ENCODE measurements at regions not wholly inside any gene's neighbourhood (a gene's known extent, or its start where the extent isn't known, plus 50 kb on each side); places are given as distances from the start of the nearest gene placed in this dataset.
A peak's percentile ranks its signal among the peaks of the same experiment; 100 is the strongest.

- Histone ChIP-seq H3K27me3 (ENCODE audit: control insufficient read depth, insufficient read depth, low read length, poor library complexity, severe bottlenecking) (no peaks in the 10 kb centered on the region), H3K9ac (ENCODE audit: extremely low read depth, low read length, poor library complexity, severe bottlenecking) (no peak overlapping the region), H3K27ac (ENCODE audit: low read depth, low read length) (no peak overlapping the region), H3K36me3 (ENCODE audit: control insufficient read depth, insufficient read depth, low read length) (no peaks in the 10 kb centered on the region), H3K4me3 (ENCODE audit: low read length) (no peak overlapping the region), H3K4me1 (ENCODE audit: control insufficient read depth, insufficient read depth, low read length) (peaks cover 6% of the 10 kb centered on the region), H3K9me3 (ENCODE audit: control insufficient read depth, low read length) (no peaks in the 10 kb centered on the region)
- H3K4me1 Mint-ChIP-seq, result peaks cover 11% of the 10 kb centered on the region
- no peaks in the 10 kb centered on the region for H3K9me3 Mint-ChIP-seq
- H3K36me3 Mint-ChIP-seq (ENCODE audit: low read depth), result no peaks in the 10 kb centered on the region
- no CpG with 5 or more reads among the region's 2 CpGs for WGBS, 2 experiments (ENCODE audit: insufficient coverage in 1 of 2, insufficient read length in 1 of 2)
- DNase-seq, result no peak
- no peak overlapping the region for H3K27ac Mint-ChIP-seq
- no peaks in the 10 kb centered on the region for H3K27me3 Mint-ChIP-seq (ENCODE audit: insufficient read depth)
- H3K4me3 Mint-ChIP-seq, result no peak overlapping the region
- TF ChIP-seq, protein P1, sequence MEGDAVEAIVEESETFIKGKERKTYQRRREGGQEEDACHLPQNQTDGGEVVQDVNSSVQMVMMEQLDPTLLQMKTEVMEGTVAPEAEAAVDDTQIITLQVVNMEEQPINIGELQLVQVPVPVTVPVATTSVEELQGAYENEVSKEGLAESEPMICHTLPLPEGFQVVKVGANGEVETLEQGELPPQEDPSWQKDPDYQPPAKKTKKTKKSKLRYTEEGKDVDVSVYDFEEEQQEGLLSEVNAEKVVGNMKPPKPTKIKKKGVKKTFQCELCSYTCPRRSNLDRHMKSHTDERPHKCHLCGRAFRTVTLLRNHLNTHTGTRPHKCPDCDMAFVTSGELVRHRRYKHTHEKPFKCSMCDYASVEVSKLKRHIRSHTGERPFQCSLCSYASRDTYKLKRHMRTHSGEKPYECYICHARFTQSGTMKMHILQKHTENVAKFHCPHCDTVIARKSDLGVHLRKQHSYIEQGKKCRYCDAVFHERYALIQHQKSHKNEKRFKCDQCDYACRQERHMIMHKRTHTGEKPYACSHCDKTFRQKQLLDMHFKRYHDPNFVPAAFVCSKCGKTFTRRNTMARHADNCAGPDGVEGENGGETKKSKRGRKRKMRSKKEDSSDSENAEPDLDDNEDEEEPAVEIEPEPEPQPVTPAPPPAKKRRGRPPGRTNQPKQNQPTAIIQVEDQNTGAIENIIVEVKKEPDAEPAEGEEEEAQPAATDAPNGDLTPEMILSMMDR (conservative IDR thresholded peaks at IDR 0.05), result no peak
Observed at GRCh38 chr16:65343556-65343955, 221.7 kb upstream of the CDH11 start.

- Mint-ChIP-seq H3K4me1 (peaks cover 13% of the 10 kb centered on the region), H3K27me3 (ENCODE audit: insufficient read depth) (no peaks in the 10 kb centered on the region), H3K27ac (no peak overlapping the region), H3K9me3 (no peaks in the 10 kb centered on the region), H3K4me3 (no peak overlapping the region), H3K36me3 (ENCODE audit: low read depth) (no peaks in the 10 kb centered on the region)
- Histone ChIP-seq H3K9ac (ENCODE audit: extremely low read depth, low read length, poor library complexity, severe bottlenecking) (no peak overlapping the region), H3K27me3 (ENCODE audit: control insufficient read depth, insufficient read depth, low read length, poor library complexity, severe bottlenecking) (no peaks in the 10 kb centered on the region), H3K4me3 (ENCODE audit: low read length) (no peak overlapping the region), H3K9me3 (ENCODE audit: control insufficient read depth, low read length) (no peaks in the 10 kb centered on the region), H3K36me3 (ENCODE audit: control insufficient read depth, insufficient read depth, low read length) (no peaks in the 10 kb centered on the region), H3K4me1 (ENCODE audit: control insufficient read depth, insufficient read depth, low read length) (peaks cover 6% of the 10 kb centered on the region), H3K27ac (ENCODE audit: low read depth, low read length) (no peak overlapping the region)
- 89 to 94% methylated on average over 8 of the region's 8 CpGs for WGBS, 2 experiments (ENCODE audit: insufficient coverage in 1 of 2, insufficient read length in 1 of 2)
- peak; percentile 54 for DNase-seq
- TF ChIP-seq, protein P1 (conservative IDR thresholded peaks at IDR 0.05), result peak; percentile 63
Observed at GRCh38 chr16:65342231-65342866, 220.5 kb upstream of the CDH11 start.

DNA sequence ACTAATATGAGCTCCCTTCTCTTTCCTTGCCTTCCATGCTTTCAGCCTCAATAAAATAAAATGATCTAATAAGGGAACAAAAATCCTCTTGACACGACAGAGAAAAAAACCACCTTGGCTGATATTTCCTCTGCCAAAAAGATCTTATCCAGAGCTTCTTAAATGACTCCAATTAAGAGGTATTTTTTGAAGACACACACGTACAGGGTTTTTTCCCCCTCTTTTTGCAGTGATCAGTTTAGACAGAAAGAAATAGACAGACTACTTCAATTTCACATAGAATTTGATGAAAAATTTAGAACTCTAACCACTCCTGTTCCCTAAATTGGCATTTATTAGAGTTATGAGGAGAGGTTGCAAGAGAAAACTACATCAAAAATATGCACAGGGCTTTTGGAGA, 217.2 kb upstream of the CDH11 start:
- no peaks in the 10 kb centered on the region for H3K36me3 Mint-ChIP-seq (ENCODE audit: low read depth)
- 60 to 92% methylated on average over 1 to 2 of the region's 2 CpGs for WGBS, 2 experiments (ENCODE audit: insufficient coverage in 1 of 2, insufficient read length in 1 of 2)
- no peaks in the 10 kb centered on the region for H3K27me3 Mint-ChIP-seq (ENCODE audit: insufficient read depth)
- DNase-seq, result no peak
- no peak overlapping the region for H3K9ac ChIP-seq (ENCODE audit: extremely low read depth, low read length, poor library complexity, severe bottlenecking)
- H3K9me3 ChIP-seq (ENCODE audit: control insufficient read depth, low read length), result no peaks in the 10 kb centered on the region
- H3K27ac Mint-ChIP-seq, result no peak overlapping the region
- H3K4me1 Mint-ChIP-seq, result peaks cover 20% of the 10 kb centered on the region
- no peak overlapping the region for H3K4me3 ChIP-seq (ENCODE audit: low read length)
- TF ChIP-seq, protein P1 (conservative IDR thresholded peaks at IDR 0.05), result no peak
- no peaks in the 10 kb centered on the region for H3K9me3 Mint-ChIP-seq
- H3K36me3 ChIP-seq (ENCODE audit: control insufficient read depth, insufficient read depth, low read length), result no peaks in the 10 kb centered on the region
- H3K4me3 Mint-ChIP-seq, result no peak overlapping the region
- H3K27ac ChIP-seq (ENCODE audit: low read depth, low read length), result no peak overlapping the region
- no peaks in the 10 kb centered on the region for H3K27me3 ChIP-seq (ENCODE audit: control insufficient read depth, insufficient read depth, low read length, poor library complexity, severe bottlenecking)
- H3K4me1 ChIP-seq (ENCODE audit: control insufficient read depth, insufficient read depth, low read length), result peaks cover 6% of the 10 kb centered on the region

Measured in endodermal cell (in vitro differentiated cells).